H1 (cell line): ENCODE measurements at regions not wholly inside any gene's neighbourhood (a gene's known extent, or its start where the extent isn't known, plus 50 kb on each side); places are given as distances from the start of the nearest gene placed in this dataset.

Source experiments
- CTCF ChIA-PET: fragments of 300-600 bp; sonication (Branson Sonifier 250); formaldehyde crosslinking; loops from one replicate; lab custom pipeline; 2021; ENCODE audit not compliant: partially characterized antibody; lab: Charles Lee
- POLR2A ChIA-PET: fragments of 300-600 bp; sonication (Branson Sonifier 250); formaldehyde crosslinking; loops from one replicate; lab custom pipeline; 2021; ENCODE audit warnings: inconsistent platforms; ENCODE audit not compliant: partially characterized antibody; lab: Charles Lee
- DNase-seq, 2 experiments: peaks; one replicate each; pipeline versions ENCODE4 v3.0.0 to v3.0.0-alpha.2; 2010 to 2022; ENCODE audit warnings: low spot score in 2 of 2, low read depth in 1 of 2, mixed read lengths in 1 of 2
- FAIRE-seq: peaks from 2 replicates; lab custom pipeline; 2011; peaks lifted over from hg19 to GRCh38; lab: Jason Lieb, UNC
- H2AFZ ChIP-seq: 2 replicates; pipeline ENCODE4 v1.8.1; 2012; ENCODE audit warnings: low read length, inconsistent platforms
- H2AK5ac ChIP-seq: 2 replicates; pipeline ENCODE4 v1.6.1; 2013; ENCODE audit warnings: low read depth, low read length
- H2BK120ac ChIP-seq: replicated peaks from 2 replicates; pipeline ENCODE3; 2013; ENCODE audit warnings: low read depth, low read length, inconsistent platforms
- H2BK12ac ChIP-seq: 2 replicates; pipeline ENCODE4 v1.6.1; 2013; ENCODE audit warnings: low read depth, low read length
- H2BK15ac ChIP-seq: 2 replicates; pipeline ENCODE4 v1.6.1; 2013; ENCODE audit warnings: low read length
- H2BK20ac ChIP-seq: 2 replicates; pipeline ENCODE4 v1.6.1; 2013; ENCODE audit warnings: low read length
- H2BK5ac ChIP-seq: 2 replicates; pipeline ENCODE4 v1.6.1; 2013; ENCODE audit warnings: low read depth, low read length
- H3K14ac ChIP-seq: 2 replicates; pipeline ENCODE4 v1.6.1; 2013; ENCODE audit warnings: inconsistent platforms; ENCODE audit not compliant: insufficient read length
- H3K18ac ChIP-seq: 2 replicates; pipeline ENCODE4 v1.6.1; 2013; ENCODE audit warnings: low read length; ENCODE audit errors: extremely low read depth
- H3K23ac ChIP-seq: 2 replicates; pipeline ENCODE4 v1.6.1; 2013; ENCODE audit warnings: inconsistent platforms; ENCODE audit not compliant: insufficient read length
- H3K23me2 ChIP-seq: 2 replicates; pipeline ENCODE4 v1.6.1; 2013; ENCODE audit warnings: low read depth, low read length
- H3K27ac ChIP-seq: 2 replicates; pipeline ENCODE4 v1.6.1; 2011; ENCODE audit warnings: low read depth, low read length, inconsistent platforms
- H3K27me3 ChIP-seq, 4 experiments: replicated peaks in 1 of 4; 1 replicate in 1 of 4; 2 replicates in 3 of 4; pipeline versions ENCODE4 v1.6.1 to v1.8.1; 2011 to 2013; ENCODE audit warnings: low read length in 3 of 4, mild to moderate bottlenecking in 3 of 4, inconsistent platforms in 2 of 4, mixed read lengths in 2 of 4, moderate library complexity in 1 of 4; ENCODE audit not compliant: control insufficient read depth in 3 of 4, insufficient read depth in 3 of 4; ENCODE audit errors: extremely low read depth in 1 of 4
- H3K36me3 ChIP-seq, 4 experiments: 2 replicates each; pipeline versions ENCODE4 v1.6.1 to v1.8.1; 2011 to 2013; ENCODE audit warnings: mild to moderate bottlenecking in 4 of 4, low read length in 3 of 4, moderate library complexity in 2 of 4, control low read depth in 1 of 4, inconsistent platforms in 1 of 4; ENCODE audit not compliant: insufficient read depth in 4 of 4, control insufficient read depth in 2 of 4
- H3K4ac ChIP-seq: replicated peaks from 2 replicates; pipeline ENCODE3; 2013; ENCODE audit warnings: low read length, low read depth, mixed read lengths, inconsistent platforms; ENCODE audit not compliant: insufficient read length
- H3K4me1 ChIP-seq, 4 experiments: replicated peaks in 1 of 4; 1 replicate in 1 of 4; 2 replicates in 3 of 4; pipeline versions ENCODE4 v1.6.1 to v1.8.1; 2011 to 2013; ENCODE audit warnings: low read length in 3 of 4, inconsistent platforms in 2 of 4, mixed read lengths in 1 of 4; ENCODE audit not compliant: insufficient read depth in 4 of 4, control insufficient read depth in 3 of 4
- H3K4me2 ChIP-seq, 2 experiments: 2 replicates each; pipeline versions ENCODE4 v1.6.1 to v1.8.1; 2011 to 2013; ENCODE audit warnings: low read depth in 2 of 2, low read length in 2 of 2, control low read depth in 1 of 2, inconsistent platforms in 1 of 2, mild to moderate bottlenecking in 1 of 2; ENCODE audit not compliant: insufficient read depth in 1 of 2
- H3K4me3 ChIP-seq, 4 experiments: fragments of 200-600, 300-600 bp in 1 of 4; sonication (generic), shearing (Covaris generic), sonication (Bioruptor Twin) in 1 of 4; 2 replicates each; pipeline versions ENCODE4 v1.5.1 to v1.8.1; 2011 to 2016; ENCODE audit warnings: low read length in 4 of 4, low read depth in 3 of 4, control low read depth in 2 of 4, inconsistent platforms in 2 of 4, mild to moderate bottlenecking in 2 of 4, mixed read lengths in 1 of 4, moderate library complexity in 1 of 4; ENCODE audit not compliant: insufficient read depth in 2 of 4; ENCODE audit errors: extremely low read depth in 1 of 4
- H3K56ac ChIP-seq: replicated peaks from 2 replicates; pipeline ENCODE3; 2013; ENCODE audit warnings: low read depth, mild to moderate bottlenecking, mixed read lengths, low read length, inconsistent platforms; ENCODE audit not compliant: insufficient read length
- H3K79me1 ChIP-seq: 2 replicates; pipeline ENCODE4 v1.6.1; 2013; ENCODE audit warnings: low read depth, low read length, control low read depth
- H3K79me2 ChIP-seq, 2 experiments: 2 replicates each; pipeline versions ENCODE4 v1.6.1 to v1.8.1; 2012 to 2013; ENCODE audit warnings: low read length in 2 of 2, mild to moderate bottlenecking in 2 of 2, inconsistent platforms in 1 of 2; ENCODE audit not compliant: insufficient read depth in 2 of 2, control insufficient read depth in 1 of 2
- H3K9ac ChIP-seq, 4 experiments: replicated peaks in 1 of 4; 1 replicate in 1 of 4; 2 replicates in 3 of 4; pipeline versions ENCODE4 v1.6.1 to v1.8.1; 2011 to 2013; ENCODE audit warnings: low read depth in 3 of 4, low read length in 3 of 4, control low read depth in 2 of 4, mild to moderate bottlenecking in 2 of 4, moderate library complexity in 2 of 4, inconsistent platforms in 1 of 4; ENCODE audit errors: extremely low read depth in 1 of 4
- H3K9me3 ChIP-seq, 2 experiments: 2 replicates each; pipeline versions ENCODE4 v1.6.1 to v1.8.1; 2012 to 2013; ENCODE audit warnings: mild to moderate bottlenecking in 2 of 2, moderate library complexity in 2 of 2, control low read depth in 1 of 2, inconsistent platforms in 1 of 2, low read depth in 1 of 2, low read length in 1 of 2, mixed read lengths in 1 of 2; ENCODE audit not compliant: insufficient read depth in 2 of 2
- H4K20me1 ChIP-seq, 2 experiments: replicated peaks in 1 of 2; 2 replicates each; pipeline versions ENCODE3 to v1.8.1; 2011 to 2013; ENCODE audit warnings: inconsistent platforms in 2 of 2, low read length in 2 of 2, mild to moderate bottlenecking in 1 of 2; ENCODE audit not compliant: insufficient read depth in 2 of 2, control insufficient read depth in 1 of 2
- H4K5ac ChIP-seq: 2 replicates; pipeline ENCODE4 v1.6.1; 2013; ENCODE audit warnings: low read length, low read depth, mixed read lengths, inconsistent platforms; ENCODE audit not compliant: insufficient read length
- H4K8ac ChIP-seq: 2 replicates; pipeline ENCODE4 v1.8.0; 2013; ENCODE audit warnings: mild to moderate bottlenecking, moderate library complexity, low read length, inconsistent platforms; ENCODE audit not compliant: insufficient read depth; ENCODE audit errors: extremely low read depth
- H4K91ac ChIP-seq: replicated peaks from 2 replicates; pipeline ENCODE3; 2013; ENCODE audit warnings: low read length, mixed read lengths, inconsistent platforms; ENCODE audit not compliant: insufficient read length
- ASH2L ChIP-seq: fragments of 200-600, 300-600 bp; sonication (generic); IDR thresholded peaks from one replicate; pipeline ENCODE4 v1.7.1; 2017; ENCODE audit warnings: low read length
- CHD2 ChIP-seq: IDR thresholded peaks from 2 replicates; pipeline ENCODE4 v1.6.1; 2012; ENCODE audit warnings: low read length, improper control_type of control experiment
- CTBP2 ChIP-seq: IDR thresholded peaks from 2 replicates; pipeline ENCODE4 v1.7.0; 2011; ENCODE audit warnings: borderline replicate concordance, mild to moderate bottlenecking, moderate library complexity, mixed read lengths, low read length; ENCODE audit not compliant: insufficient read depth, insufficient read length
- EP300 ChIP-seq, 2 experiments: IDR thresholded peaks; 1 replicate in 1 of 2; 2 replicates in 1 of 2; pipeline ENCODE4 v1.6.1; 2011 to 2012; ENCODE audit warnings: low read depth in 2 of 2, low read length in 2 of 2, mild to moderate bottlenecking in 2 of 2, borderline replicate concordance in 1 of 2, inconsistent platforms in 1 of 2, moderate library complexity in 1 of 2
- HDAC2 ChIP-seq, 2 experiments: fragments of 300-600 bp in 1 of 2; sonication (generic) in 1 of 2; IDR thresholded peaks; 2 replicates each; pipeline ENCODE4 v1.6.1; 2011 to 2012; ENCODE audit warnings: low read depth in 2 of 2, low read length in 2 of 2, mild to moderate bottlenecking in 2 of 2, moderate library complexity in 2 of 2, borderline replicate concordance in 1 of 2, inconsistent platforms in 1 of 2
- JUN ChIP-seq: IDR thresholded peaks from 2 replicates; pipeline ENCODE4 v1.6.1; 2011; ENCODE audit warnings: low read depth, mild to moderate bottlenecking, improper control_type of control experiment, low read length
- KDM4A ChIP-seq: IDR thresholded peaks from one replicate; pipeline ENCODE4 v1.7.1; 2012; ENCODE audit warnings: low read depth, mild to moderate bottlenecking, moderate library complexity, low read length, inconsistent platforms; ENCODE audit not compliant: severe bottlenecking
- POU5F1 ChIP-seq: IDR thresholded peaks from 2 replicates; pipeline ENCODE4 v1.6.1; 2011; ENCODE audit warnings: low read depth, mild to moderate bottlenecking, low read length, moderate library complexity
- RFX5 ChIP-seq: IDR thresholded peaks from 2 replicates; pipeline ENCODE4 v1.6.1; 2011; ENCODE audit warnings: low read depth, low read length, improper control_type of control experiment, borderline replicate concordance
- RXRA ChIP-seq: IDR thresholded peaks from 2 replicates; pipeline ENCODE4 v1.6.1; 2011; ENCODE audit warnings: low read depth, mild to moderate bottlenecking, low read length, moderate library complexity; ENCODE audit not compliant: insufficient read depth
- SIN3A ChIP-seq, 2 experiments: IDR thresholded peaks in 1 of 2; conservative IDR thresholded peaks in 1 of 2; 2 replicates each; pipeline ENCODE4 v1.6.1; 2011 to 2012; ENCODE audit warnings: low read length in 2 of 2, improper control_type of control experiment in 1 of 2, low read depth in 1 of 2, mild to moderate bottlenecking in 1 of 2
- SIRT6 ChIP-seq: IDR thresholded peaks from one replicate; pipeline ENCODE4 v1.7.1; 2012; ENCODE audit warnings: low read length, inconsistent platforms
- SRF ChIP-seq: IDR thresholded peaks from 2 replicates; pipeline ENCODE4 v1.6.1; 2011; ENCODE audit warnings: mild to moderate bottlenecking, low read depth, low read length, moderate library complexity
- YY1 ChIP-seq: IDR thresholded peaks from 2 replicates; pipeline ENCODE4 v1.6.1; 2011; ENCODE audit warnings: low read depth, mild to moderate bottlenecking, low read length
- ZNF274 ChIP-seq: IDR thresholded peaks from 2 replicates; pipeline ENCODE4 v1.7.0; 2012; ENCODE audit warnings: low read length, borderline replicate concordance; ENCODE audit errors: extremely low read depth
- WGBS, 2 experiments: shearing (Covaris generic) in 1 of 2; methylation state at CpG; one replicate each; pipeline versions ENCODE4 v1.1.6 to v1.1.7; 2013 to 2015; ENCODE audit warnings: low lambda C conversion rate in 2 of 2, mixed read lengths in 2 of 2, inconsistent platforms in 1 of 2, low coverage in 1 of 2, missing lambda C conversion rate in 1 of 2; ENCODE audit not compliant: insufficient replicate concordance in 2 of 2, insufficient coverage in 1 of 2, insufficient read length in 1 of 2; ENCODE audit errors: extremely low coverage in 1 of 2, missing lambda C conversion rate in 1 of 2; 5-methylcytosine and 5-hydroxymethylcytosine counted together

DNA sequence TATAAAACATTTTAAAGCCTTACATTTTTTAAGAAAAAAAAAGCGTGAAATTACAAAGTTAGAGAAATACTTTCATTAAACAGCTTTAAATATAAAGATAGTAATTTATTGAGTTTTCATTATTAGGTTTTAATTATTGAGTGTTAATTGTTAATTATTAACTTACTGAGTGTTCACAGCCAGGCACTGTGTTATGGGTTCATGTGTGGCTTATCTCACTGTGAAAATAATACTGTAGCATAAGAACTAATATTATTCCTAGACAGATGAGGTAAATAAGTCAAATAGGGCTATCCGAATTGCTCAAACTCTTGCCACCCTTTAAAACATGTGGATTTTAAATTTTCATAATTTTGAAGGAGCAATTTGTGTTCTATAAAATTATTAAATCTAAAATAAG is 956.1 kb upstream of the PCDH20 start:
- H4K91ac ChIP-seq, result no peak overlapping the region
- TF ChIP-seq KDM4A (no peak), YY1 (no peak), ASH2L (no peak), HDAC2 (IDR thresholded peaks at IDR 0.05; ENCODE audit: borderline replicate concordance in 1 of 2, low read depth in 2 of 2, low read length in 2 of 2) (no peak), ZNF274 (no peak), JUN (no peak), RFX5 (no peak), CHD2 (no peak), SRF (no peak), SIRT6 (no peak), SIN3A (conservative IDR thresholded peaks at IDR 0.05 in 1 of 2, IDR thresholded peaks at IDR 0.05 in 1 of 2; ENCODE audit: low read depth in 1 of 2, low read length in 2 of 2) (no peak), EP300 (IDR thresholded peaks at IDR 0.05; ENCODE audit: borderline replicate concordance in 1 of 2, low read depth in 2 of 2, low read length in 2 of 2) (no peak), POU5F1 (no peak), RXRA (no peak), CTBP2 (no peak)
- H4K5ac ChIP-seq, result no peak overlapping the region
- no peak overlapping the region for H4K8ac ChIP-seq
- no peak overlapping the region for H3K4me3 ChIP-seq
- H3K23ac ChIP-seq, result no peak overlapping the region
- no peak overlapping the region for H3K4ac ChIP-seq
- H2BK120ac ChIP-seq, result no peak overlapping the region
- no peaks in the 10 kb centered on the region for H3K79me1 ChIP-seq
- H4K20me1 ChIP-seq, result no peaks in the 10 kb centered on the region
- no peak overlapping the region for H3K56ac ChIP-seq
- H2AFZ ChIP-seq, result no peak overlapping the region
- no peaks in the 10 kb centered on the region for H3K27me3 ChIP-seq
- H3K9me3 ChIP-seq, result 0 out of 4 replicates have a peak, but pooled peaks cover 0 to 4% of the 10 kb centered on the region in 2 experiments
- no peaks in the 10 kb centered on the region for H3K36me3 ChIP-seq
- FAIRE-seq (no peak), DNase-seq (no peak)
- no peak overlapping the region for H2AK5ac ChIP-seq
- no peak overlapping the region for H2BK15ac ChIP-seq
- H3K4me2 ChIP-seq, result no peak overlapping the region
- ChIA-PET CTCF (no interaction called here), POLR2A (no interaction called here)
- WGBS, 2 experiments, result 89% methylated on average over 2 of the region's 2 CpGs; no CpG with 5 or more reads in 1 of the 2 experiments
- H3K27ac ChIP-seq, result no peak overlapping the region
- H2BK20ac ChIP-seq, result no peak overlapping the region
- no peak overlapping the region for H2BK5ac ChIP-seq
- no peak overlapping the region for H3K9ac ChIP-seq
- no peaks in the 10 kb centered on the region for H3K4me1 ChIP-seq
- no peak overlapping the region for H2BK12ac ChIP-seq
- no peaks in the 10 kb centered on the region for H3K23me2 ChIP-seq
- no peak overlapping the region for H3K18ac ChIP-seq
- no peak overlapping the region for H3K14ac ChIP-seq
- H3K79me2 ChIP-seq, result no peaks in the 10 kb centered on the region
